IPS-20b (cell line): ENCODE measurements at regions not wholly inside any gene's neighbourhood (a gene's known extent, or its start where the extent isn't known, plus 50 kb on each side); places are given as distances from the start of the nearest gene placed in this dataset.

Source experiments
- H3K27ac ChIP-seq: one replicate; pipeline ENCODE4 v1.5.1; 2013; ENCODE audit warnings: low read length
- H3K27me3 ChIP-seq: 2 replicates; pipeline ENCODE4 v1.6.1; 2013; ENCODE audit warnings: mild to moderate bottlenecking, low read length, inconsistent platforms; ENCODE audit not compliant: insufficient read depth
- H3K36me3 ChIP-seq: 2 replicates; pipeline ENCODE4 v1.6.1; 2013; ENCODE audit warnings: low read depth, mild to moderate bottlenecking, inconsistent platforms, low read length, moderate library complexity; ENCODE audit not compliant: insufficient read depth
- H3K4me1 ChIP-seq: 2 replicates; pipeline ENCODE4 v1.6.1; 2013; ENCODE audit warnings: mild to moderate bottlenecking, control low read depth, inconsistent platforms, low read length, moderate library complexity; ENCODE audit not compliant: insufficient read depth
- H3K4me3 ChIP-seq: 2 replicates; pipeline ENCODE4 v1.5.1; 2013; ENCODE audit warnings: mild to moderate bottlenecking, low read length, inconsistent platforms
- H3K9ac ChIP-seq: 2 replicates; pipeline ENCODE4 v1.6.1; 2013; ENCODE audit warnings: low read depth, mild to moderate bottlenecking, inconsistent platforms, low read length, moderate library complexity
- H3K9me3 ChIP-seq: 2 replicates; pipeline ENCODE4 v1.6.1; 2013; ENCODE audit warnings: mild to moderate bottlenecking, low read depth, low read length, inconsistent platforms; ENCODE audit not compliant: insufficient read depth

GRCh38 chr18:47746615-47747014 lies 183.8 kb downstream of the SMAD2 start:
- Histone ChIP-seq H3K27ac (no peak overlapping the region), H3K36me3 (no peaks in the 10 kb centered on the region), H3K9ac (no peak overlapping the region), H3K4me3 (no peak overlapping the region), H3K27me3 (peaks cover 13% of the 10 kb centered on the region), H3K9me3 (no peaks in the 10 kb centered on the region), H3K4me1 (no peaks in the 10 kb centered on the region; the same call in 1 of the 2 replicates)

DNA sequence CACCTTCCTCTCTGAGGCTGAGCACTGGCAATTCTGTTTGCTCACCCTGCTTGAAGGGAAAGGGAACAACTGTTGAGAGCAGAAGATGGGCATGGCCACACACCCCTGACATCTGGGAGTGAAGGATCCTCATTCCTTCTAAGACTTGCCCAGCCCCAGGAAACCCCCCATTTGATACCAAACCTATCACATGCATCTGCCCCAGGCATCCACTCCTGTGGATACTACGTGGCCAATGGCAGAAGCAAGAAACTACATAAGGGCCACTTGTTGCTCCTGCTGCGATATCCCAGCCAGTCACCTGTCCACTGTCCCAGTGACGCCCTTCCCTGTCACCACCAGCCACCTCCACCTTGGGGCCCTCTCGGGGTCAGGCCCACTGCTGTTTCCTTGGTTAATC lies 185.2 kb downstream of the SMAD2 start:
- Histone ChIP-seq H3K9me3 (no peaks in the 10 kb centered on the region), H3K27ac (no peak overlapping the region), H3K36me3 (no peaks in the 10 kb centered on the region), H3K9ac (no peak overlapping the region), H3K4me1 (no peaks in the 10 kb centered on the region; the same call in 1 of the 2 replicates), H3K27me3 (peaks cover 13% of the 10 kb centered on the region), H3K4me3 (no peak overlapping the region)

DNA sequence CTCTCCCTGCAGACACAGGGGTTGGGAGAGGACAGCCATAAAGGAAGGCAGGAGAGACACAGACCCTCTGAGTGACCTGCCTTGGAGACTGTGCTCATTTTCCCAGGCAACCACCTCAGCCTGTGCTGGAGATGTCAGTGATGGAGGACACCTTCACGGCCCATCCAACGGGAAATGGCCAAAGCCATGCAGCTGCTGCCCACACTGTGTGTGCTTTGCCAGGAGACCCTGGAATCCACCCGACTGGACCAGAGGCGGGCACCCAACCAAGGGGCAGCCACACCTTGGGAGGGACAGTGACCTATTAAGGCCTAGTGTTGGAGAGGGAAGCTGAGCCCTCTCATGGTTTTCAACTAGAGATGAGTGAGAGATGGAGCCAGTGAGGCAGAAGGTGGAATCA lies 192.5 kb downstream of the SMAD2 start:
- Histone ChIP-seq H3K4me1 (no peaks in the 10 kb centered on the region), H3K4me3 (no peak overlapping the region), H3K27ac (no peak overlapping the region), H3K9ac (no peak overlapping the region), H3K36me3 (no peaks in the 10 kb centered on the region), H3K9me3 (no peaks in the 10 kb centered on the region), H3K27me3 (no peaks in the 10 kb centered on the region)

GRCh38 chr18:47737198-47737830 lies 193.1 kb downstream of the SMAD2 start:
- H3K36me3 ChIP-seq: no peaks in the 10 kb centered on the region
- no peaks in the 10 kb centered on the region for H3K9me3 ChIP-seq
- no peak overlapping the region for H3K9ac ChIP-seq
- no peak overlapping the region for H3K27ac ChIP-seq
- no peaks in the 10 kb centered on the region for H3K27me3 ChIP-seq
- H3K4me1 ChIP-seq: no peaks in the 10 kb centered on the region
- H3K4me3 ChIP-seq: no peak overlapping the region

- Histone ChIP-seq H3K27me3 (no peaks in the 10 kb centered on the region), H3K9ac (no peak overlapping the region), H3K4me1 (no peaks in the 10 kb centered on the region), H3K4me3 (no peak overlapping the region), H3K27ac (no peak overlapping the region), H3K9me3 (no peaks in the 10 kb centered on the region), H3K36me3 (no peaks in the 10 kb centered on the region)
These were observed 193.9 kb downstream of the SMAD2 start for GRCh38 chr18:47736376-47737140.

DNA sequence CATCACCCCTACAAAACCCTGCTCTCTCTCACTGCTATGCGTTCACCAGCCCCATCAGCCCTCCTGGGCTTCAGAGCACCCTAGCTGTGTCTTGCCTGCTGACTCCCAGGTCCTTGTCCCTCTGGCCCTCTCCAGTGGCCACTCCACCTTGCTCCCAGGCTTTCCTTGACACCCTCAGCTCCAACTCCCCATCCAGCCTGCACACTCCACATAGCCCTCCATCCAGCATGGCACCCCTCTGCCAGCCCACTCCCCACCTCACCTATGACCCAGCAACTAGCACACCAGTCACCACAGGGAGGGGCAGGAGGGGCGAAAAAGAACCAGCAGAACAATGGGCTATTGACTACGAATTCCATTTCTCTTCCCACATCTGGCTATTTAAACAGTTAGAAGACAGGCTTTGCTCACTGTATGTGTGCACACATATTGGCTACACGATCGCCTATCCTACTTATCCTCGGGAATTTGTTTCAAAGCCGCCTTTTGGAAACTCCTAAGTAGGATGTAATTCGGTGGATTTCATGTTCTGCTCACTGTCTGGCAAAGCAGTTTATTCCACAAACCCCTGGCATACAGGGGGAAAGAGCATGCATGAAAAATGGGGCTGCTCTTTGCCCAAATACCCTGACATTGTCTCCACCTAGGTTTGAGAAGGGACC lies 195.3 kb downstream of the SMAD2 start:
- no peak overlapping the region for H3K9ac ChIP-seq
- no peaks in the 10 kb centered on the region for H3K27me3 ChIP-seq
- H3K9me3 ChIP-seq: no peaks in the 10 kb centered on the region
- H3K27ac ChIP-seq: no peak overlapping the region
- H3K36me3 ChIP-seq: no peaks in the 10 kb centered on the region
- no peaks in the 10 kb centered on the region for H3K4me1 ChIP-seq
- no peak overlapping the region for H3K4me3 ChIP-seq

DNA sequence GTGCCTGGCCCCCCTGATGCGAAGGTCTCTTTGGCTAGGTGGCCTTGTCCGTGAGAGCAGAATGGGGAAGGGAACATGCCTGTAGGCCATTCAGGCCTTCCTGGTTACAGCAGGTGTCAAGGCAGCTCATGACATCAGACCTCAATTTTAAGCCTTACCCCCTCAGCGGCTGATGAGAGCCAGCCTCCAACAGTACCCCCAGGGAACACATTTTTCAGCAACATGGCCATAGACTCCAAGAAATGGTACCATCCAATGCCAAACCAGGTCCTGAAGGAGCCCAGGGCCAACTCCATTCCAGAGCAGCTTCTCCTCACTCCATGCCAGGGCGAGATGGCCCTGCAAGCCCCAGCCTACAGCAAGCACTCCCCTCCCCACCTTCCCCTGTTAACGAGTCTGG lies 199.2 kb downstream of the SMAD2 start:
- Histone ChIP-seq H3K9me3 (no peaks in the 10 kb centered on the region), H3K36me3 (no peaks in the 10 kb centered on the region), H3K9ac (no peak overlapping the region), H3K4me3 (no peak overlapping the region), H3K4me1 (no peaks in the 10 kb centered on the region), H3K27me3 (no peaks in the 10 kb centered on the region), H3K27ac (no peak overlapping the region)

- Histone ChIP-seq H3K4me1 (no peaks in the 10 kb centered on the region), H3K27ac (no peak overlapping the region), H3K9ac (no peak overlapping the region), H3K36me3 (no peaks in the 10 kb centered on the region), H3K9me3 (no peaks in the 10 kb centered on the region), H3K4me3 (no peak overlapping the region), H3K27me3 (no peaks in the 10 kb centered on the region)
These were observed 199.7 kb downstream of the SMAD2 start for GRCh38 chr18:47730795-47731194.

DNA sequence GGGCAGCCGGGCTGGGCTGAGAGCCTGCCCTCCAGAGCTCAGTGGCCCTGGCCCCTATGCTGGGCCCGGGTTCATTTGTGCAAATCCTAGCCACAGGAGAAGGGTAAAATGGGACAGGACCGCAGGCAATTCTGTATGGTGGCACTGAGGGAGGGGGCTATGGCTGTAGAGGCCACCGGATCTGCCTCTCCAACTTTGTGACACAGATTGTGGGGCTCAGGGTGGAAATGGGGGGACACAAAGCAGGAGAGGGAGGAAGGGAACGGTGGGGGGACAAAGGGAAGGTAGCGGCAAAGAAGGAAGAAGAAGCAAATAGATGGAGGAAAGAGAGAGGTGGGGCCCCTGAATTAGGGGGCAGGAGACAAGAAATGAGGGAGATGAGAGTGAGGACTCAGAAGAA lies 201.1 kb downstream of the SMAD2 start:
- Histone ChIP-seq H3K27me3 (no peaks in the 10 kb centered on the region), H3K36me3 (no peaks in the 10 kb centered on the region), H3K9me3 (no peaks in the 10 kb centered on the region), H3K4me1 (no peaks in the 10 kb centered on the region), H3K27ac (no peak overlapping the region), H3K9ac (no peak overlapping the region), H3K4me3 (no peak overlapping the region)

GRCh38 chr18:47728921-47729320 lies 201.5 kb downstream of the SMAD2 start:
- Histone ChIP-seq H3K9me3 (no peaks in the 10 kb centered on the region), H3K9ac (no peak overlapping the region), H3K36me3 (no peaks in the 10 kb centered on the region), H3K27ac (no peak overlapping the region), H3K4me1 (no peaks in the 10 kb centered on the region), H3K4me3 (no peak overlapping the region), H3K27me3 (no peaks in the 10 kb centered on the region)

GRCh38 chr18:47727409-47727808 lies 203.1 kb downstream of the SMAD2 start:
- Histone ChIP-seq H3K4me1 (no peaks in the 10 kb centered on the region), H3K9ac (no peak overlapping the region), H3K4me3 (no peak overlapping the region), H3K27me3 (no peaks in the 10 kb centered on the region), H3K27ac (no peak overlapping the region), H3K9me3 (no peaks in the 10 kb centered on the region), H3K36me3 (no peaks in the 10 kb centered on the region)

DNA sequence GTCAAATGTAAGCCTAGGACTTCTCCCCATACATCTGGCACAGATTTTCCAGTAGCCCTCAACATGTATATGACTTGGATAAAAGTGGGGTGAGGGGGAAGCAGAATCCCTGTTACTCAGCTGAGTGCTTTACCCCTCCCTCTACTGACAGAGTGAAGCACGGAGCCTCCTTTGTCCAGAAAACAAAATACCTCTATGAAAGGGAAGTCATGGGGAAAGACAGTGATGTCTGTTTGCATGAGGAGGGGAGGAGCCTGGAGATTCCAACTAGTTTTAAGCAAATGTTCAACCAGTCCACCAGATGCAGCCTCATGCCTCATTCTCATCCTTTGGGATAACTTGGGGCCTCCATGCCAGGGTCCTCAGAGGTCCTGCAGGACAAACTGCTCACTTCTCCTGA lies 203.9 kb downstream of the SMAD2 start:
- Histone ChIP-seq H3K27me3 (no peaks in the 10 kb centered on the region), H3K27ac (no peak overlapping the region), H3K9me3 (no peaks in the 10 kb centered on the region), H3K4me3 (no peak overlapping the region), H3K9ac (no peak overlapping the region), H3K36me3 (no peaks in the 10 kb centered on the region), H3K4me1 (no peaks in the 10 kb centered on the region)
